HG02610 (cell line): ENCODE measurements at regions not wholly inside any gene's neighbourhood (a gene's known extent, or its start where the extent isn't known, plus 50 kb on each side); places are given as distances from the start of the nearest gene placed in this dataset.
"Not testable (repeated sequence)": the region's sequence is repeated elsewhere in the genome, so short reads cannot be mapped to it uniquely, and the experiment has no call there.

Experiments used
- ATAC-seq: cut with Tn5 transposase; IDR thresholded peaks from one replicate; pipeline ENCODE4 v1.9.1; 2021; ENCODE audit warnings: mild to moderate bottlenecking, moderate library complexity; ENCODE audit not compliant: unreplicated experiment

DNA sequence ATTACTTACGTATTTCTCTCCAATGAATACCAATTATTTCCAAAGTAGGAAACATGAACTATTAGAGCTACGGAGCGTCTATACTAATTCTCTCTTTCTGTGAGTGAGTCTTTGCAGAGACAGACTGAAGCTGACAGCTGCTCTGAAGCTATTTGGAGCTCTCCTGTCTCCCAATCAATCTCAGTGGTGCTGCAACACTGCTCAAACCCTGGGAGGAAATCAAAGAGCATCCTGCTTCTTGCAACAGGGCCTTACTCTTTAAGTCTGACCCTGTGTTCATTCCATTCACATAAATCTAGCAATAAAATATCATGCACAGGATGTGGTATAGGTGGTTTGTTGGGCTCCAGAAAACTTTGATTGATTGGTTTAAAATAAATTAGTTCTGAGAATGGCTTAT lies 685.7 kb upstream of the IGFBP3 start:
- no peak for ATAC-seq

DNA sequence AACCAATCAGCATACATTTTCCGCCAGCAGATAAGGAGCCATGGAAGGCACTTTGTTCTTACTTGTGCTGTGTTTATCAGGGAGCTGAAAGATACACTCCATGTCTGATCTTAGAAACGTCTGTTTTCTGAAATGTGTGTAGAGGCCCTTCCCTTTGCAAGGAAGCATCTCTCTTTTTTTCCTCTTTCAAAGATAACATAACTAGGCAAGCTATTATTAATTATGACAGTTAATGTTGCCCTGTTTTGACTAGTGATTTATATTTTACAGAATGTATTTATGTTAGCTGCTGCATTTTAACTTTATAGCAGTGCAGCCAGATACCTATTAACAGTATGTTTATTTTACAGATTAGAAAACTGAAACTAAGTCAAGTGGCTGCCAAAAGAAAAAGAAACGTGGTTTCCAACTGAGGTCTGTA lies 683.2 kb upstream of the IGFBP3 start:
- ATAC-seq, result no peak

DNA sequence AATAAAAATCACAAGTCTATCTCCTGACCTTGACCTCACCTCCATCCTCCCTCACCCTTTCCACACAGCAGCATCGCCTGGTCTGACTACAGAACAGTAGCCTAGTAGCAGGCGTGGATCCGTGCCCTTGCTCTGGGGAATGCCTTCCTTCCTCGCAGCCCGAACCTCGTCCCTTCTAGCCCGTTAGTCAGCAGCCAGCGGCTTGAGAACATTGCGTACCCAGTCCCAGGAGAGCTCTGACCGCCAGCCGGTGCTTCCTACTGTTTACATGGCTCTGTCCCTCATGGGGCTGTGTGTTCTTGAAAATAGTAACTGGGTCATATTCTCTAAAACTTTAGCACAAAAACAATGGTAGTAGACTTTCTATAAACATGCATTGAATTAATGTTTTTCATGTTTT lies 682.7 kb upstream of the IGFBP3 start:
- ATAC-seq, result no peak

DNA sequence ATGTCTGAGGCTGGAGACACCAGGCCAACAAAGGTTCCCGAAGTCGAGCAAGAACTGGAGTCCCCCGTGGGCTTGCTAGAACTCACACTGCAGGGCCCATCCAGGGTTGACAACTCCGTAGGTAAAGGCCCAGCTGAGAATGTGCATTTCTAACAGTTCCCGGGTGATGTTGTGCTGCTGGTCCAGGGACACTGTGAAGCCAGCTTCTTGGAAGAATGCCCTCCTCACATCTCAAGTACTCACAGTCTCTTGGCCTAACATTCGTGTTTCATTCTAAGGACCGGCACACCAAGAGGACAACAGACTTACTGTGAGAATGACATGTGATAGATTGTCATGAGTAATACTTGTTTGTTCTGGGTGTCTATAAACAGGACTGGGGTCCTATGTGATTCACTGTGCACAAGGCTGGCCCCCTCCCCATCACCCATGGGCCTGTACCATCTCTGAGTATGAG lies 682.3 kb upstream of the IGFBP3 start:
- ATAC-seq, result no peak

DNA sequence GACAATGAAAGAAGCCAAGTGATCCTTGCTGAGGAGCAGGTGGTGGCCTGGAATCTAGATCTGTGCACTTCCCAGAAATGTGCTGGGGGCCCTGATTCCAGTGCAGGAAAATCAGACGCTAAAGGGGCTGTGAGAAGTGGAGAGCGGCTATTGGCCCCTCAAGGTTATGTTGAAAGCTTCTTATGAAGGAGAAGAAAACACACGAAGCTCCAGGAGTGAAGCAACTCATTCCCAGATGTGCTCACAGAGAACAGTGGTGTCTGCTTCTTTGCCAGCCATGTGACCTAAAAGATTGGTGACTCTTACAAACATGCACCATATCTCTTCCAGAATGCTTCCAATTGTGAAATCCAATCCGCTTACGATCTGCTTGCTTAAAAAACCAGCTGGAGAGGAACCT lies 679.3 kb upstream of the IGFBP3 start:
- ATAC-seq, result no peak

DNA sequence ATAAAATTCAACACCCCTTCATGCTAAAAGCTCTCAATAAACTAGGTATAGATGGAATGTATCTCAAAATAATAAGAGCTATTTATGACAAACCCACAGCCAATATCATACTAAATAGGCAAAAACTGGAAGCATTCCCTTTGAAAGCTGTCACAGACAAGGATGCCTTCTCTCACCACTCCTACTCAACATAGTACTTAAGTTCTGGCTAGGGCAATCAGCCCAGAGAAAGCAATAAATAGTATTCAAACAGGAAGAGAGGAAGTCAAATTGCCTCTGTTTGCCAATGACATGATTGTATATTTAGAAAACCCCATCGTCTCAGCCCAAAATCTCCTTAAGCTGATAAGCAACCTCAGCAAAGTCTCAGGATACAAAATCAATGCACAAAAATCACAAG lies 673.8 kb upstream of the IGFBP3 start:
- not testable (repeated sequence) for ATAC-seq

DNA sequence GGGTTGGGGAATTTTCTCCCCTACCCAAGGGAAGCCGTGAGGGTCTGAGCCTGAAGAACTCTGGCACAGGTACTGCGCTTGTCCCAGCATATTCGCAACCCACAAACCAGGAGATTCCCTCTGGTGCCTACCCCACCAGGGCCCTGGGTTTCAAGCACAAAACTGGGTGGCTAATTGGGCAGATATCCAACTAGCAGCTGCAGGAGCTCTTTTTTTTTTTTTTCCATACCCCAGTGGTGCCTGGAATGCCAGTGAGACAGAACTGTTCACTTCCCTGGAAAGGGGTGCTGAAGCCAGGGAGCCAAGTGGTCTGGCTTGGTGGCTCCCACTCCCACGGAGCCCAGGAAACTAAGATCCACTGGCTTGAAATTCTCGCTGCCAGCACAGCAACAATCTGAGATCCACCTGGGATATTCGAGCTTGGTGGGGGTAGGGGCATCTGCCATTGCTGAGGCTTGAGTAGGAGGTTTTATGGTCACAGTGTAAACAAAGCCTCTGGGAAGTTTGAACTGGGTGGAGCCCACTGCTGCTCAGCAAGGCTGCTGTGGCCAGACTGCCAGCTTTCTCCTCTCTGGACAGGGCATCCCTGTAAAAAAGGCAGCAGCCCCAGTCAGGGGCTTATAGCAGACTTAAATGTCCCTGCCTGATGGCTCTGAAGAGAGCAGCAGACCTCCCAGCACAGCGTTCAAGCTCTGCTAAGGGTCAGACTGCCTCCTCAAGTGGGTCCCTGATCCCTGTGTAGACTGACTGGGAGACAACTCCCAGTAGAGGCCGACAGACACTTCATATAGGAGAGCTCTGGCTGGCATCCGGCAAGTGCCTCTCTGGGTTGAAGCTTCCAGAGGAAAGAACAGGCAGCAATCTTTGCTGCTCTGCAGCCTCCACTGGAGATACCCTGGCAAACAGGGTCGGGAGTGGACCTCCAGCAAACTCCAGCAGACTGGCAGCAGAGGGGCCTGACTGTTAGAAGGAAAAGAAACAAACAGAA lies 670.1 kb upstream of the IGFBP3 start:
- ATAC-seq, result not testable (repeated sequence)

DNA sequence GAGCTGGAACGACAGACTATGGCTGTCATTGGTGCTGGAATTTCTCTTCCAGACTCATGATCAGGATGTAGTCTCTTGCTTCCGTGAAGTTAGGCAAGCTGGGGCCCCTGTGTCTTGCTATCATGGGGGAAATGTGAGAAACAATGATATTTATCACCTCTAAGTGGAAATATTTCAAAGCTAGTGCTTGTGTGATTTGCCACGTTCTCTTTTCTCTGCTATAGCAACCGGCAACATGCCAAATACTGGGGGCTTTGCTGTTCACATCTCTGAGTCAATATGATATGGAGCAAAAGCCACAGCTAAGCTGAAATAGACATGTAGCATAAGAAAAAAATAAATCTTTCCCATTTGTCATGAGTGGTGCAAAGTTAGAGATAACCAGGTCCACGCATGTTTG lies 668.2 kb upstream of the IGFBP3 start:
- ATAC-seq, result no peak

DNA sequence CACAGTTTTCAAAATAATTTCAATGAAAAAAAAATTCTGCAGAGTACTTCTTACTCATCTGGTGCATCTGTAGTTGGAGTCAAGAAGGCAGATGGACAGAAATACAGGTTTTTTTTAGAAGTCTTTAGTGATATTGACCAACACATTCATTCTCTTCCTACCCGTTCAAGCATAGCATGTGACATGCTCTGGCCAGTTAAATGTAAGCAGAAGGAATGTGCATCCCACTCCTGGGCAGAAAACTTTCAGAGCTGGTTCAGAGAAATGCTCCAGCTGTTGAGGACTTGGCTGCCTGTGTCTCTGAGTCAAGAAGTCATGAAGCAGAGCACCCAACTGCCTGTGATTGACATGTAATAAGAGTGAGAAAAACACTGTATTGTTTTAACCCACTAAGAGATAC lies 665.3 kb upstream of the IGFBP3 start:
- ATAC-seq, result no peak

DNA sequence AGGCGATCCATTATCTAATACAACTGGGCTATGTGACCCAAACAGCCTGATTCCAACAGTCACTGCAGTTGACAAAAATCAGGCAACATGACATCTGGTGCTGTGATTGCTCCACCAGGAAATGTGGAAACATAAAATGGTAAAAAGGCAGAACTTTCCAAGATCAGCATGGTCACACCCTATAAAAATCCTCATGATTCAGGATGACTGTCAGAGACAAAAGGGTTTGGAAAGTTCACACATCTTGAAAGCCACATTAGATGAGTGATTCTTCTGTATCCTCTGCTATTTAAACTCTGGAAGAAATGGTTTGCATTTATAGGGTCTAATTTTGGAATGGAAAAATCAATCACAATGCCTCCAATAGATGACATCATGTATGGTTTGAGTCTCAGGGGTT lies 662.6 kb upstream of the IGFBP3 start:
- ATAC-seq, result no peak

DNA sequence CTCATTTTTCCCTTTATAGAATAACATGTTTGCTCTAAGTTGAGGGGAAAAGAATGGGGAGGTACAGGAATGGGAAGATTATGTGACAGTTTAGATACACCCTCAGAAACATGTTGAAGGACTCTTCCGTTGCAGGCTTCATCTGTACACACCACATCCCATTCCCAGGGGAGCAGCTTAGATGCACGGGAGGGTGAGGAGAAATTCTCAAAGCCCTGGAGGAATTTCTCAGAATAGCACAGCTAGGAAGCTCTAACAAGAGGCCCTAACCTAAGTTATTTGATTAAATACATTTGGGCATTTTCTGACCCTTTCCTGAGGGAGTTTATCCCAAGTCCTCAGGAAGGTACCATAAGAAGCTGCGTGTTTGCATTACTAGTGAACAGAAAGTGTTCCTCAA lies 660.2 kb upstream of the IGFBP3 start:
- no peak for ATAC-seq

DNA sequence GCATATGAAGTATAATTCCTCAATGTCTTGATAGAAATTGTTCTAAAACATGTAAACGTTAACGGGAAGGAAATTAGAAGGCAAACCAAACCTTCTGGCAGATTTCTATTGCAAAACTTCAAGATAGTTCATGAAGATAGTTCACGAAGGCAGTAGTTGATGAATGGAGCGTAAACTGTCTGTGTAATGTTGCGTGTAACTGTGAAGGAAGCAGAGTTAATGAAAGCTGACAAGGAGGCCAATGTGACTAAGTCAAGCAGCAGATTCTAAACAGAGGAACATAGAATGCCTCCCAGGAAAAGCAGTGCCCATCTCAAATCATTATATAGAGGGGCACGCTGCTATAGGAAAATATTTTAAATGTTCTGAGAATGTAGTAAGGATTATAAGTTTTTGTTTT lies 659.7 kb upstream of the IGFBP3 start:
- ATAC-seq, result no peak

DNA sequence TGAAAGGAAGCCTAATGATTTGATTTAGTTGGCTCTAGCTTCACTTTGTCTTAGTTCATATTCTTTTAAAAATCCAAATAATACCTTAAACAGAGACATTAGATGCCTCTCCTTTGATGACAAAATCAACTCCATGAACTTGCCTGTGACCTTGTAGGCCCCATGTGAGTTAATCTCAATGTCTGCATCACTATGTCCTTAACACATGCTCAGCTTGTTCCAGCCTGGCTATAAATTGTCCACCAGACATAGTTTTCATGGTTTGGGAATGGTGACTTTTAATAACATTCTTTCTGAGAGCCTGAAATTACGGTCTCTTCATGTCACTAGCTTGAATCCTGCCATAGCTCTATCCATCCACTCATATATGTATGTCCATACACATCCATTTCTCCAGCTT lies 656.3 kb upstream of the IGFBP3 start:
- no peak for ATAC-seq

DNA sequence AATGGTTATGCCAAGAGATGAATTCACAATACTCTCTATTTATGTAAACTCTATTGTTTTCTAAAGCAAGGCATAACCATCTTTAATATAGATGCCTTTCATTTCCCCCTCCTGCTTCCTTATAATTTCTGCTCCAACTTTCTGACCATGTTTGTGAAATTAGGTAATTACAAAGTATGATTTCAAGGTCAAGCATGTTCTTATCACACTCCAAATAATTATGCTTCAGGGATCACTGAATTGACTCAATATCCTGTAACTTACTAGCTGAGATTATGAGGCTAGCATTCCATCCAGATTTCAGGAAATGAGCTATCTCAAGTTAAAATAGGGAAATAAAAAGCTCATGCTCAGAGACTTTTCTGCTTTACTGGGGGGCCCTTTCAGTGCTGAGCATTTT lies 655.9 kb upstream of the IGFBP3 start:
- ATAC-seq, result no peak

DNA sequence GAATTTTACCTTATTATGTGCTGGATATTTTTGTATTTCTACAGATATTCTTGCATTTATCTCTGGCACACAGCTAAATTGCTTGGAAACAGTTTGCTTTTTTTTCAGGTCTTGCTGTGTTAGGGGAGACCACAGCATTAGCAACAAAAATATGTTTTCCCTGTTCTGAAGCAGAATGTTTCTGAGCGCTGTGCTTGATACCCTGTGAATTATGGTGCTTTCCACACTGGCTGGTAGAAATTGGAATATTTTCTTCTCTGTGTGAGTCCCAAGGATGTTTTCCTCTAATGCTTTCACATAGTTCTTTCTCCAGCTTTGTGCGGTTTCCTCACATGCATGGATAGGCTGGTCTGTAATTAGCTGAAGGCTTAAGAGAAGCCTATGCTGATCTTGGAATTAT lies 651.6 kb upstream of the IGFBP3 start:
- no peak for ATAC-seq

DNA sequence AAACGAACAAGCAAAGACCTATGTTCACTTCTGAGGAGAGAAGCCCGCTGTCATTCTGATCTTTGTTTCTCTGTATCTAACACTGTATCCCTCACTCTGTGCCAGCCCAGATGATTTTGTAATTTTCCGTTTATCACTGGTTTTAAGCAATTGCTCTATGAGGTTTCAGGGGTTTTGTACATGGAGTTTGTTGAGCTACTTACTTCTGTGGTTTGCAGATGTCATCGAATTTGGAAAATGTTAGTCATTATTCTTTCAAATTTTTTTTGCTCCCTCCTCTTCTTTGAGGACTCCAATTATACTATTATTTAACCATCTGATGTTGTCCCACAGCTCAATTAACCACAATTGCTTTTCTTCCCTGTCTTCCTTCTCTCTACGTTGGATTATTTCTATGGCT lies 650.9 kb upstream of the IGFBP3 start:
- ATAC-seq, result no peak

DNA sequence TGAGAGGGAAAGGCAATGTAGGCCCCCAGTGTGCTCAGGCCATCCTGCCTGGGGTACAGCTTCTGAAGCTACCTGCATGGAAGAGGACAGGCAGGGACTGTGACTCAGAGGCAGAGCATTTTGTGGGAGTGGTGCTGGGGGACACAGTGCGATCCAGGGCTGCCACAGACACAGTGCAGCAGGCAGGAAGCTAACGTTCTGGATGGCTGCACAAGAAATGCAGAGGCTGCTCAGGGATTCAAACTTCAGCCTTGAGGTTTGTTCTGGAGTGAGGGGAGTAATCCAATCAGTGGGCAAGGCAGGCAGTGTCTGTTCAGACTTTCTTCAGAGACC lies 648.0 kb upstream of the IGFBP3 start:
- no peak for ATAC-seq

DNA sequence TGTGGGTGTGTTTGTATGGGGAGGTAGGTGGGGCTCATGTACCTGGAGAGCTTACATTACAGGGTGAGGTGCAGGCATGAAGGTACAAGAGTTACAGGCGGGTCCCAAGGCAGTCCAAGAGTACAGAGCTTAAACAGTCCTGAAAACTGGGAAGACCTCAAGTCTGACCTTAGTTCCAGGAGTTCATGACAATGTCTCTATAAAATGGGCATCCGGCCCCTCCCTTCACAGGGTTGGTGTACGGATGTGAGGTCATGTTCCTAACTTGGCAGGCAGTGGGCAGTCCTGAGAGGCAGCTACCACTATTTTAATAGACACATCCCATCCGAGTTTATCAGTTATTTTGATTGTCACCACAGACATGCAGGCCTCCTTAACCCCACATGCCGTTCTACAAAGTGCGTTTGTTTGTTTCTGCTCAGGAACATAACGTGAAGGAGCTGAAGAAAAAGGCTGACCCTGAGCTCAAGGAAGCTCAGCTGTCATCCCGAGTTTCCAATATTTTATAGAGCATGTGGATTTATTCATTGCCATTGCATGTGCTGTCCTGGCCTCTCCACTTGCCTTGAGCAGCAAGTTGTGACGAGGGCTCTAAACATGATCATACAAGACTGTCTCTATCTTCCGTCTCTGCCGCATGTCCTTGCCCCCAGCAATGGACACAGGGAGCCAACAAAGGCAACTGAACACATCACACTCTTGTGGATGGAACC lies 647.5 kb upstream of the IGFBP3 start:
- ATAC-seq, result no peak

DNA sequence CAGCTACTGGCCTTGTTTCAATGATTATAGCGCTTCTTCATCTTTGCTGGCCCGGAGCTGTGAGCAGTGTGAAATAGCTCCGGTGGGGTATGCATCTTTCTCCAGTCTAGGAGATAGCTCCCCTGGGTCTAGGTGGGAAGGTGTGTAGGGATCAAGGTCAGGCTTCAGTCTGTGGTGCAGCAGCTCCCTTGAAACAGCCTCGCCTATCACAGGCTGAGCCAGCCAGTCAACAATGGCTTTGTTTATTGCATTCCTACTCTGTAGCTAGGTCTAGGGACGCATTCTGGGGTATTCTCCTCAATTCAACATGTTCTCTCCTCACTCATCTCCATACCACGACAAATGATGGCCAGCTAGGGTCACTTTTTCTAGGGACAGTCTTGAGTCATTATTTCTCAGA lies 646.8 kb upstream of the IGFBP3 start:
- ATAC-seq, result no peak

DNA sequence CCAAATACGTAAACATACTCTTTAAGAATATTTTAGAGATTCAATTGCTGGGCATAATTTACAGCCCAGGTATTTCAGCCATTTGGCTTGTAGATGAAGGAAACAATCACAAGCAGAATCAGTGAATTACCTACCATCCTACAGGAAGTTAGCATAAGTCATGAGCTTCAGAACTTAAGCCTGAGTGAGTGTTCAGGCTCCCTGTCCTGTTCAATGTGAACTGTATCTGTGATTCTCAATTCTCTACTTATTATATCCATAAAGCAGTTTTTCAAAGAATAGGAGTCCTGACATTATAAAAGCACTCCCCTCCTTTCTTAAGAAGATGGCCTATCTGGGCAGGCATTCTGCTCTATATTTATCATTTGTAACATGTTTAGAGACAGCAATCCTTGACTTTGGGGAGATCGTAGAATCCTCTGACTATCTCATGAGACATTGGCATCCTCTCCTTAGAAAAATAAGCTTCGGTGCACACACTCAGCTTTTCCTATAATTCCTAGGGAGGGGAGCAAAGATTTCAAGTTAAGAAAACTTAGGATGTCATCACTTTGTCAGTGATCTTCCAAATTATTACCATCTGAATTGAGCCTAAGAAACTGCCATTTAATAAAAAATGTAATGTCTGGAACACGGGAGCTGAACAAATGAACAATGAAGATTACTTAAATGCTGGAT lies 645.2 kb upstream of the IGFBP3 start:
- ATAC-seq, result no peak

DNA sequence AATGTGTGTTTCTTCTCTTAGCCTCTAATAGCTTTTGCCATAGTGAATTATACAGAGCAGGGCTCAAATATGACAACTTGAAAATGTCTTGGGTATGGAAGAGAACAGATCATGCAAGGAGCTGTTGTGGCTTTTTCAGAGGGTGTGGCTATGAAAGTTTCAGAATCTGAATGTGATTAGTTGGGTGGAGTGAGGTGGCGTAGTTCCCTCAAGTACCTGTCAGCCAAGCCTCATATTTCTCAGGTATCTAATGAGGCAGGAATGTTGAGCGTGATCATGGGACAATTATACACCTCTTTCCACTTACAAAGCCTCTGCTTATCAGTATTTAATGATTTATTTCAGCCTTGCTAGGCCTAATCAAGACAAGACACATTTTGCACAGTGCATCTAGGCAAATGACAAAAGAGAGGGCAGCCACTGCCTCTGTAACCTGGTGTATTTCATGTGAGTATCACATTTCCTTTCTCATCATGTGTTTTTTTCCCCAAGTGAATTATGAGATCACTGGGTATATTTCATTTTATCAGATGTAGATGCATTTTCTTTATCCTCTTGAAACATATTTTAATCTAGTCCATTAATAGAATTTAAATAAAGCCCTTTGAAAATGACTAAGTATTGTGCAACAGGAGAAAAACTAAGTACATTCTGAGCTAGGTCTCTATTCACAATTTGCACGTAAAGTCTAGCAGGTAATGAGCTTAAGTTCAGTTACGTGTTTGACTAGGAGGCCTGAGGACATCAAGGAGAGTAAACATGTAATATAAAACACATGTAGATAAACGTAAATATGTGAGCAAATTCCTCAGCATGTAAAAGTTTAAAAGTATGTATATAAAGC lies 644.4 kb upstream of the IGFBP3 start:
- ATAC-seq, result no peak
